H1 (cell line): ENCODE measurements at regions not wholly inside any gene's neighbourhood (a gene's known extent, or its start where the extent isn't known, plus 50 kb on each side); places are given as distances from the start of the nearest gene placed in this dataset.

Source experiments
- CTCF ChIA-PET: fragments of 300-600 bp; sonication (Branson Sonifier 250); formaldehyde crosslinking; loops from one replicate; lab custom pipeline; 2021; ENCODE audit not compliant: partially characterized antibody; lab: Charles Lee
- POLR2A ChIA-PET: fragments of 300-600 bp; sonication (Branson Sonifier 250); formaldehyde crosslinking; loops from one replicate; lab custom pipeline; 2021; ENCODE audit warnings: inconsistent platforms; ENCODE audit not compliant: partially characterized antibody; lab: Charles Lee
- DNase-seq, 2 experiments: peaks; one replicate each; pipeline versions ENCODE4 v3.0.0 to v3.0.0-alpha.2; 2010 to 2022; ENCODE audit warnings: low spot score in 2 of 2, low read depth in 1 of 2, mixed read lengths in 1 of 2
- FAIRE-seq: peaks from 2 replicates; lab custom pipeline; 2011; peaks lifted over from hg19 to GRCh38; lab: Jason Lieb, UNC
- H2AFZ ChIP-seq: 2 replicates; pipeline ENCODE4 v1.8.1; 2012; ENCODE audit warnings: low read length, inconsistent platforms
- H2AK5ac ChIP-seq: 2 replicates; pipeline ENCODE4 v1.6.1; 2013; ENCODE audit warnings: low read depth, low read length
- H2BK120ac ChIP-seq: replicated peaks from 2 replicates; pipeline ENCODE3; 2013; ENCODE audit warnings: low read depth, low read length, inconsistent platforms
- H2BK12ac ChIP-seq: 2 replicates; pipeline ENCODE4 v1.6.1; 2013; ENCODE audit warnings: low read depth, low read length
- H2BK15ac ChIP-seq: 2 replicates; pipeline ENCODE4 v1.6.1; 2013; ENCODE audit warnings: low read length
- H2BK20ac ChIP-seq: 2 replicates; pipeline ENCODE4 v1.6.1; 2013; ENCODE audit warnings: low read length
- H2BK5ac ChIP-seq: 2 replicates; pipeline ENCODE4 v1.6.1; 2013; ENCODE audit warnings: low read depth, low read length
- H3K14ac ChIP-seq: 2 replicates; pipeline ENCODE4 v1.6.1; 2013; ENCODE audit warnings: inconsistent platforms; ENCODE audit not compliant: insufficient read length
- H3K18ac ChIP-seq: 2 replicates; pipeline ENCODE4 v1.6.1; 2013; ENCODE audit warnings: low read length; ENCODE audit errors: extremely low read depth
- H3K23ac ChIP-seq: 2 replicates; pipeline ENCODE4 v1.6.1; 2013; ENCODE audit warnings: inconsistent platforms; ENCODE audit not compliant: insufficient read length
- H3K23me2 ChIP-seq: 2 replicates; pipeline ENCODE4 v1.6.1; 2013; ENCODE audit warnings: low read depth, low read length
- H3K27ac ChIP-seq: 2 replicates; pipeline ENCODE4 v1.6.1; 2011; ENCODE audit warnings: low read depth, low read length, inconsistent platforms
- H3K27me3 ChIP-seq, 4 experiments: replicated peaks in 1 of 4; 1 replicate in 1 of 4; 2 replicates in 3 of 4; pipeline versions ENCODE4 v1.6.1 to v1.8.1; 2011 to 2013; ENCODE audit warnings: low read length in 3 of 4, mild to moderate bottlenecking in 3 of 4, inconsistent platforms in 2 of 4, mixed read lengths in 2 of 4, moderate library complexity in 1 of 4; ENCODE audit not compliant: control insufficient read depth in 3 of 4, insufficient read depth in 3 of 4; ENCODE audit errors: extremely low read depth in 1 of 4
- H3K36me3 ChIP-seq, 4 experiments: 2 replicates each; pipeline versions ENCODE4 v1.6.1 to v1.8.1; 2011 to 2013; ENCODE audit warnings: mild to moderate bottlenecking in 4 of 4, low read length in 3 of 4, moderate library complexity in 2 of 4, control low read depth in 1 of 4, inconsistent platforms in 1 of 4; ENCODE audit not compliant: insufficient read depth in 4 of 4, control insufficient read depth in 2 of 4
- H3K4ac ChIP-seq: replicated peaks from 2 replicates; pipeline ENCODE3; 2013; ENCODE audit warnings: low read length, low read depth, mixed read lengths, inconsistent platforms; ENCODE audit not compliant: insufficient read length
- H3K4me1 ChIP-seq, 4 experiments: replicated peaks in 1 of 4; 1 replicate in 1 of 4; 2 replicates in 3 of 4; pipeline versions ENCODE4 v1.6.1 to v1.8.1; 2011 to 2013; ENCODE audit warnings: low read length in 3 of 4, inconsistent platforms in 2 of 4, mixed read lengths in 1 of 4; ENCODE audit not compliant: insufficient read depth in 4 of 4, control insufficient read depth in 3 of 4
- H3K4me2 ChIP-seq, 2 experiments: 2 replicates each; pipeline versions ENCODE4 v1.6.1 to v1.8.1; 2011 to 2013; ENCODE audit warnings: low read depth in 2 of 2, low read length in 2 of 2, control low read depth in 1 of 2, inconsistent platforms in 1 of 2, mild to moderate bottlenecking in 1 of 2; ENCODE audit not compliant: insufficient read depth in 1 of 2
- H3K4me3 ChIP-seq, 4 experiments: fragments of 200-600, 300-600 bp in 1 of 4; sonication (generic), shearing (Covaris generic), sonication (Bioruptor Twin) in 1 of 4; 2 replicates each; pipeline versions ENCODE4 v1.5.1 to v1.8.1; 2011 to 2016; ENCODE audit warnings: low read length in 4 of 4, low read depth in 3 of 4, control low read depth in 2 of 4, inconsistent platforms in 2 of 4, mild to moderate bottlenecking in 2 of 4, mixed read lengths in 1 of 4, moderate library complexity in 1 of 4; ENCODE audit not compliant: insufficient read depth in 2 of 4; ENCODE audit errors: extremely low read depth in 1 of 4
- H3K56ac ChIP-seq: replicated peaks from 2 replicates; pipeline ENCODE3; 2013; ENCODE audit warnings: low read depth, mild to moderate bottlenecking, mixed read lengths, low read length, inconsistent platforms; ENCODE audit not compliant: insufficient read length
- H3K79me1 ChIP-seq: 2 replicates; pipeline ENCODE4 v1.6.1; 2013; ENCODE audit warnings: low read depth, low read length, control low read depth
- H3K79me2 ChIP-seq, 2 experiments: 2 replicates each; pipeline versions ENCODE4 v1.6.1 to v1.8.1; 2012 to 2013; ENCODE audit warnings: low read length in 2 of 2, mild to moderate bottlenecking in 2 of 2, inconsistent platforms in 1 of 2; ENCODE audit not compliant: insufficient read depth in 2 of 2, control insufficient read depth in 1 of 2
- H3K9ac ChIP-seq, 4 experiments: replicated peaks in 1 of 4; 1 replicate in 1 of 4; 2 replicates in 3 of 4; pipeline versions ENCODE4 v1.6.1 to v1.8.1; 2011 to 2013; ENCODE audit warnings: low read depth in 3 of 4, low read length in 3 of 4, control low read depth in 2 of 4, mild to moderate bottlenecking in 2 of 4, moderate library complexity in 2 of 4, inconsistent platforms in 1 of 4; ENCODE audit errors: extremely low read depth in 1 of 4
- H3K9me3 ChIP-seq, 2 experiments: 2 replicates each; pipeline versions ENCODE4 v1.6.1 to v1.8.1; 2012 to 2013; ENCODE audit warnings: mild to moderate bottlenecking in 2 of 2, moderate library complexity in 2 of 2, control low read depth in 1 of 2, inconsistent platforms in 1 of 2, low read depth in 1 of 2, low read length in 1 of 2, mixed read lengths in 1 of 2; ENCODE audit not compliant: insufficient read depth in 2 of 2
- H4K20me1 ChIP-seq, 2 experiments: replicated peaks in 1 of 2; 2 replicates each; pipeline versions ENCODE3 to v1.8.1; 2011 to 2013; ENCODE audit warnings: inconsistent platforms in 2 of 2, low read length in 2 of 2, mild to moderate bottlenecking in 1 of 2; ENCODE audit not compliant: insufficient read depth in 2 of 2, control insufficient read depth in 1 of 2
- H4K5ac ChIP-seq: 2 replicates; pipeline ENCODE4 v1.6.1; 2013; ENCODE audit warnings: low read length, low read depth, mixed read lengths, inconsistent platforms; ENCODE audit not compliant: insufficient read length
- H4K8ac ChIP-seq: 2 replicates; pipeline ENCODE4 v1.8.0; 2013; ENCODE audit warnings: mild to moderate bottlenecking, moderate library complexity, low read length, inconsistent platforms; ENCODE audit not compliant: insufficient read depth; ENCODE audit errors: extremely low read depth
- H4K91ac ChIP-seq: replicated peaks from 2 replicates; pipeline ENCODE3; 2013; ENCODE audit warnings: low read length, mixed read lengths, inconsistent platforms; ENCODE audit not compliant: insufficient read length
- CBX5 ChIP-seq: fragments of 300-800, 300-1000 bp; sonication (generic); IDR thresholded peaks from 2 replicates; pipeline ENCODE4 v1.7.1; 2016; ENCODE audit warnings: antibody characterized with exemption, low read length, low read depth
- CBX8 ChIP-seq: fragments of 300-800, 300-1000 bp; sonication (generic); IDR thresholded peaks from 2 replicates; pipeline ENCODE4 v1.7.1; 2016; ENCODE audit warnings: low read depth, low read length, borderline replicate concordance
- GTF2F1 ChIP-seq: IDR thresholded peaks from 2 replicates; pipeline ENCODE4 v1.6.1; 2012; ENCODE audit warnings: low read depth, low read length, improper control_type of control experiment, borderline replicate concordance
- POU5F1 ChIP-seq: IDR thresholded peaks from 2 replicates; pipeline ENCODE4 v1.6.1; 2011; ENCODE audit warnings: low read depth, mild to moderate bottlenecking, low read length, moderate library complexity
- SAP30 ChIP-seq: fragments of 300-600 bp; sonication (generic); IDR thresholded peaks from 2 replicates; pipeline ENCODE4 v1.7.1; 2012; ENCODE audit warnings: low read length, moderate library complexity, mild to moderate bottlenecking, inconsistent platforms; ENCODE audit not compliant: insufficient read depth, insufficient replicate concordance
- SIX5 ChIP-seq: IDR thresholded peaks from 2 replicates; pipeline ENCODE4 v1.6.1; 2011; ENCODE audit warnings: mild to moderate bottlenecking, low read depth, low read length
- WGBS, 2 experiments: shearing (Covaris generic) in 1 of 2; methylation state at CpG; one replicate each; pipeline versions ENCODE4 v1.1.6 to v1.1.7; 2013 to 2015; ENCODE audit warnings: low lambda C conversion rate in 2 of 2, mixed read lengths in 2 of 2, inconsistent platforms in 1 of 2, low coverage in 1 of 2, missing lambda C conversion rate in 1 of 2; ENCODE audit not compliant: insufficient replicate concordance in 2 of 2, insufficient coverage in 1 of 2, insufficient read length in 1 of 2; ENCODE audit errors: extremely low coverage in 1 of 2, missing lambda C conversion rate in 1 of 2; 5-methylcytosine and 5-hydroxymethylcytosine counted together
- TF ChIP-seq, protein P1 (sequence below): IDR thresholded peaks from 2 replicates; pipeline ENCODE4 v1.6.1; 2012; ENCODE audit warnings: low read length, inconsistent platforms

DNA sequence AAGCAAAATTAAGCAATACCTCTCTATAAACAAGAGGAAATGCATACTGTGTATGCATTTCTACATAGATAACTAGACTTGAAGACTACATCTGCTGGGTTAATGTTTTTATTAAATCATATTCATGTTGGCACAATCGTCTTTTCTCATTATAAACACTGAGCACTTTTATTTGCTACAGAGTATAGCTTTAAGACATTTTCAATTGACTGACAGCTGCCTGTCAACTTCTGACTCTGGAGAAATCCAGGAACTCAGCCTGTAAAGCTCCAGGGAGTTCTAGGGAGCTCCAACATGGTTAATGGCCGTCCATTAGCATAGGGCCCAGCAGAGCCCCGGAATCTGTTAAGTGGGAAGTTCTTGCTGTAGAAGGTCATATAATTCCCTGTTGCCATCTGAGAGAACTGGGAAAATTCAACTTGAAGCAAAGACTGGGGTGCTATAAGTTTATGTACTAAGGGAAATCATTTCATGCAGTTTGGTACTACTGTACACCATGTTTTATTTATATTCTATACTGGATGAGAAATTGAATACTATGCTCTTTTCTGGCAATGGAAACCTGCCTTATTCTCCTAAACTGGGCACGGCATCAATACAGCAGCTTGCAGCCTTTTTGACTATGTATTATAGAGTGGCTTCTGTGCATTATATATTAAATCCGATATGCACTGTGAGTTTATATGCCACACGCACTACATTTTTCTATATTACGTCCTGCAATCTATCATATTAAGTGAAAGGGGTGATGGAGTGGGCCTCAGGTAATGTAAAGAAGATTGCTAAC is 243.5 kb upstream of the ZNF521 start:
- Histone ChIP-seq H3K79me2 (no peaks in the 10 kb centered on the region), H4K5ac (no peak overlapping the region), H2BK12ac (no peak overlapping the region), H3K23me2 (no peaks in the 10 kb centered on the region), H2BK120ac (no peak overlapping the region), H3K23ac (no peak overlapping the region), H3K18ac (no peak overlapping the region), H2BK5ac (no peak overlapping the region), H4K91ac (no peak overlapping the region), H4K8ac (no peak overlapping the region), H3K9ac (no peak overlapping the region), H3K4me2 (no peak overlapping the region), H2BK20ac (no peak overlapping the region), H3K56ac (no peak overlapping the region), H3K14ac (no peak overlapping the region), H4K20me1 (peaks cover 0 to 2% of the 10 kb centered on the region in 2 experiments), H3K79me1 (no peaks in the 10 kb centered on the region), H2AK5ac (no peak overlapping the region), H3K4me1 (no peaks in the 10 kb centered on the region), H3K9me3 (no peaks in the 10 kb centered on the region), H3K36me3 (no peaks in the 10 kb centered on the region), H2AFZ (no peak overlapping the region), H3K27me3 (no peaks in the 10 kb centered on the region), H2BK15ac (no peak overlapping the region), H3K27ac (no peak overlapping the region), H3K4me3 (no peak overlapping the region), H3K4ac (no peak overlapping the region)
- FAIRE-seq (no peak), DNase-seq (no peak)
- WGBS, 2 experiments = 78% methylated on average over 7 of the region's 7 CpGs; no CpG with 5 or more reads in 1 of the 2 experiments
- ChIA-PET CTCF (no interaction called here), POLR2A (no interaction called here)
- no peak for TF ChIP-seq GTF2F1
- no peak for TF ChIP-seq CBX5
- no peak for TF ChIP-seq SAP30
- TF ChIP-seq, protein P1, sequence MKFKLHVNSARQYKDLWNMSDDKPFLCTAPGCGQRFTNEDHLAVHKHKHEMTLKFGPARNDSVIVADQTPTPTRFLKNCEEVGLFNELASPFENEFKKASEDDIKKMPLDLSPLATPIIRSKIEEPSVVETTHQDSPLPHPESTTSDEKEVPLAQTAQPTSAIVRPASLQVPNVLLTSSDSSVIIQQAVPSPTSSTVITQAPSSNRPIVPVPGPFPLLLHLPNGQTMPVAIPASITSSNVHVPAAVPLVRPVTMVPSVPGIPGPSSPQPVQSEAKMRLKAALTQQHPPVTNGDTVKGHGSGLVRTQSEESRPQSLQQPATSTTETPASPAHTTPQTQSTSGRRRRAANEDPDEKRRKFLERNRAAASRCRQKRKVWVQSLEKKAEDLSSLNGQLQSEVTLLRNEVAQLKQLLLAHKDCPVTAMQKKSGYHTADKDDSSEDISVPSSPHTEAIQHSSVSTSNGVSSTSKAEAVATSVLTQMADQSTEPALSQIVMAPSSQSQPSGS = no peak
- no peak for TF ChIP-seq SIX5
- no peak for TF ChIP-seq CBX8
- TF ChIP-seq POU5F1 = no peak
